C4-2B (cell line): ENCODE measurements at regions not wholly inside any gene's neighbourhood (a gene's known extent, or its start where the extent isn't known, plus 50 kb on each side); places are given as distances from the start of the nearest gene placed in this dataset.

Experiments
- ZFX ChIP-seq: fragments of 450-650 bp; IDR thresholded peaks from 2 replicates; pipeline ENCODE4 v1.6.1; 2017
- TF ChIP-seq, protein P1 (sequence below): fragments of 450-650 bp; conservative IDR thresholded peaks from 2 replicates; pipeline ENCODE4 v1.5.1; 2017; ENCODE audit warnings: mild to moderate bottlenecking

DNA sequence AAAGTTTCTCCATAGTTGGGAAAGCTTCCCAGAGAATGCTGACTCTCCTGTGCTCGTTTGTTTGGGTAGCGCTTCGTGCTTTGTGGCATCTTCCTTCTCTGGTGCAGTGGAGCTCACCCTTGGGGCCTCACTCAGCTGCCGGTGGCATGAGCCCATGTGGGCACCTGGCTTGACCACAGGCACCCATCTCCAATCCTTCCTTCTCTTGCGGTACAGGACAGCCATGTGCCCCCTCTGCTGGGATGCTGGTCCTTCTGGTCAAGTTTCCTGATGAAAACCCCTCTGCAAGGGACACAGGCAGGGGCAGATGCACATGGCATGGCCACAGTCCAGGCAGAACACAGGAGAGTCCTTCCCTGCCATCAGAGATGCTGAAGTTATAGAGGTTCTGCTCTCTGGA is 555.9 kb upstream of the HS6ST1 start:
- TF ChIP-seq, protein P1, sequence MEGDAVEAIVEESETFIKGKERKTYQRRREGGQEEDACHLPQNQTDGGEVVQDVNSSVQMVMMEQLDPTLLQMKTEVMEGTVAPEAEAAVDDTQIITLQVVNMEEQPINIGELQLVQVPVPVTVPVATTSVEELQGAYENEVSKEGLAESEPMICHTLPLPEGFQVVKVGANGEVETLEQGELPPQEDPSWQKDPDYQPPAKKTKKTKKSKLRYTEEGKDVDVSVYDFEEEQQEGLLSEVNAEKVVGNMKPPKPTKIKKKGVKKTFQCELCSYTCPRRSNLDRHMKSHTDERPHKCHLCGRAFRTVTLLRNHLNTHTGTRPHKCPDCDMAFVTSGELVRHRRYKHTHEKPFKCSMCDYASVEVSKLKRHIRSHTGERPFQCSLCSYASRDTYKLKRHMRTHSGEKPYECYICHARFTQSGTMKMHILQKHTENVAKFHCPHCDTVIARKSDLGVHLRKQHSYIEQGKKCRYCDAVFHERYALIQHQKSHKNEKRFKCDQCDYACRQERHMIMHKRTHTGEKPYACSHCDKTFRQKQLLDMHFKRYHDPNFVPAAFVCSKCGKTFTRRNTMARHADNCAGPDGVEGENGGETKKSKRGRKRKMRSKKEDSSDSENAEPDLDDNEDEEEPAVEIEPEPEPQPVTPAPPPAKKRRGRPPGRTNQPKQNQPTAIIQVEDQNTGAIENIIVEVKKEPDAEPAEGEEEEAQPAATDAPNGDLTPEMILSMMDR = no peak
- TF ChIP-seq ZFX = no peak
